HG02759 (cell line): ENCODE measurements at regions not wholly inside any gene's neighbourhood (a gene's known extent, or its start where the extent isn't known, plus 50 kb on each side); places are given as distances from the start of the nearest gene placed in this dataset.

ENCODE experiments used
- ATAC-seq: cut with Tn5 transposase; IDR thresholded peaks from one replicate; pipeline ENCODE4 v1.9.1; 2021; ENCODE audit warnings: mild to moderate bottlenecking, moderate library complexity; ENCODE audit not compliant: unreplicated experiment

DNA sequence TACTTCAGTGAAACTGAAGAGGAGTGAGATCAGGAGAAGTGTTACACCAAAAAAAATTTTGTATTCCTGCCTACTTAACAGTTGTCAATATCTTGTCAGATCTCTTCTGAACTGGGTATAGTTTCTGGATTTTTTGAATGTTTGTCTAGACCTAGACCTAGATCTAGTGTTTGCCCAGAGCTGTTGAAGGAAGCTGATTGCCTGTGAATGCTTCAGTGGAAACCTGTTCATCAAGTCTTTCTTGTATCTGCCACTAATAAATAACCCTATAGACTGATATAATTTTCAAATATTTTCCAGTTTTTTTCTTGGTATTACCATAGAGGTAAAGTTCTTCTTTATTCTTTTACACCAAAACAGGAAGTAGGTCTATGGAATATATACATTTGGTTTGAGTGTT lies 781.5 kb upstream of the FBXO33 start:
- ATAC-seq: no peak

DNA sequence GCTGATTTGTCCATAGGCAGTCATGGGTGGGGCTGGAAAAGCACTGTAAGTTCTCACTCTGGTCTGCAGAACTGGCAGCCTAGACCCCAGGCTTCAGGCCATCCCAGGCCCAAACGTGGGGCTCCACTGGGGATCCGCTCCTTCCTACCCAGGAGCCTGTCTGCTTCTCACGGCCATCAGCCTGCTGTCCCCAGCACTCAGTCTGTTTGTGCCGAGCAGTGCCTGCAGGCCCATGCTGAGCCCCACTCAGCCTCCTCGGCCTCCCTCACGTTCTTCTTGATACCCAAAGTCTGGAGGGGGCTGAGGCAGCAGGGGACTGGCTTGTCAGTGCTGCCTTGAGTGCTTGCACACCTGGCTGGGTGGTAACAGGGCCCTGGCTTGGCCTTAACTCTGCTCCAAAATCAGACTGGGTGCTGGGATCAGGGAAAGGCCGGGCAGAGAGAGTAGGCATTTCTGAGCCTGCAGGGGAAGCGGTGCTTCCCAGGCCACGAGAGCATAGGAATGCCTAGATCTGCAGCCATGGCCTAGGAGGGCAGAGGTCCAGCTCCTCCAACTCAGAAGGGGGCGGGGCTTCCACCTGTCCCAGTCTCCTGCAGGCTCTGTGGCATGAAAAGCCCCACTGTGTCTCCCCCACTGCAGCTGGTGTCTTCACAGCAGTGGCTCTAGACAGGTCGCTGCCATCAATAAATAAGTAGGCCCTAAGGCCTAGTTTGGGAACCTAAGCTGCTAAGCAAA lies 772.4 kb upstream of the FBXO33 start:
- ATAC-seq: no peak

DNA sequence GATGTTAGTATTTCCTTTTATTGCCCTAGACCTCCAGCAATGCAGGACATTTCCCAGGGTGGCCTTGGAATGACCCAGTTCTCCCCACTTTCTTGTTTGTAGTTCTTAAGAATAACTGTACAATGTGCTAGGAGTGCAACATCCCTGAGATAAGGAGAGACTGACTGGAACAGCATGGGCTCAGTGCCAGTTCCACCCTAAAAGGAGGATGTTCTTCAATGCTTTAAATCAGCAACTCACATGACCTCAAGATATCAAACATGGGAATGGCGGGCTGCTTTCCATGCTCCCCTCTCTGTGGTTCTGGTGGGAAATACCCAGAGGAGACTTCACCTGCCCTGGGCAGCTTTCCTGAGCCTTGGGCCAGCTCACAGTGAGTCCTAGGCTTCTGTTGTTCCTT lies 766.9 kb upstream of the FBXO33 start:
- no peak for ATAC-seq

DNA sequence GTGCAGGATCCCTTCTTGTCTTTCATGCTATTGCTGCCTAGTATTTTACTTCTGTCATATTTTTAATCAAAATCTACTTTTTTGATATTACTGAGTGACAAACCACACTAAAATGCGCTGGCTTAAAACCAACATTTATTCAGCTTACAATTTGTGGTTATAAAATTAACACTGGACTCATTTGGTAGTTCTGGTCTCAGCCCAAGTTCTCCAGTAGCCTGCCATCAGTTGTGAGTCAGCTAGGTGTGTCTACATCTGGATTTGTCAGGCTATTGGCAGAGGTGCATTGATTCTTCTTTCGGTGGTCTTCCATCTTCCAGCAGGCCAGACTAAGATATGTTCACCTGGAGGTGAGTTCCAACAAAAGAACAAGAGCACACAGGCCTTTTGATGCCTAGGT lies 765.1 kb upstream of the FBXO33 start:
- no peak for ATAC-seq

DNA sequence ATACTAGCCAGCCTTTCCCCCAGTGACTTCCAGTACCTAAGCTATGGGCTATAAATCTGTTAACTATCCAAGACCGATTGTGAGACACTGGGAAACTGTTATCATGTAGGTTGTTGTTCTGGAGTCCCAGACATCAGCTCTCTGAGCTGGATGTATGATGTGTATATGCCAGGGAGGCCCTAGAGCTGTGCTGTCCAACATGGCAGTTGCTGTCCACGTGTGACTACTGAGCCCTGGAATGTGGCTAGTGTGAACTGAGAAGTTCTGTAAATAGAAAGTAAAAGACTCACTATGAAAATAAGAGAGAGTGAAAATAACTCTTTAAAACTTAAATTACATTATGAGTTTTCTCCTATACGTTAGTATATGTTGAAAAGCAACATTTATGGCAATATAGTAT lies 755.8 kb upstream of the FBXO33 start:
- no peak for ATAC-seq

DNA sequence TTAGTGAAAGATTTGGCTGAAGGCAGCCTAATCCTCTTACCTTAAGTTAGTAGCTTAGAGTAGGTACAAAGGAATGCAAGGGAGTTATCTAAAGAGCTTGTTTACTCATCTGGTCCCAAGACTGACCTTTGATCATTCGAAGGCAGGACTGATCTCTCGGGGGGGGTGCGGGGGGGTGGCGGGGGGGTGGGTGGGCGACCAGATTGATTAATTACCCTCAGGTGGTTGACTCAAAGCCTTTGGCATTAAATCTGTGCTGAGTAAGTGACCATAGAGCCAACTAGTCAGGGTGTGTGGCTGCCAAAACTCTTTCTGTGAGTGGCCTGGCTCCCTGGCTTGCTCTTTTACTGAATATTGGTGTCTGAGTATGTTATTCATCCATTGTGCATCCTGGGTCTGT lies 731.9 kb upstream of the FBXO33 start:
- no peak for ATAC-seq

DNA sequence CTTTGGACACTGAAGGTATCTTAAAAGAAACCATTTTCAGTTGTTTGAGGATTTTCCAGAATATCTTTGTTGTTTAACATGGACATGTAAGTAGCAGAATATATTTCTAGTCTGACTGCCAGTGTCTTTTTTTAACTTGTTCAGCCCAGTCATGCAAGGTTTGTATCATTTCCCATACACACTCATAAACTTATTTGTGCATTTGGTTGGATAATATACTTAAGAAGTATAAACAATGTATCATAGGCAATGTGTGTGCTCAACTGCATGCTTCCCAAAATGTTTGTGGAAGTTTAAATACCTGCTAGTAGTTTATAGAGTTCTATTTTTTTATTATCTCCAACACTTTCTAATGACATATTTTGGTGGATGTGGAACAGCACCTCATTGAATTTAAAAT lies 707.4 kb upstream of the FBXO33 start:
- no peak for ATAC-seq

DNA sequence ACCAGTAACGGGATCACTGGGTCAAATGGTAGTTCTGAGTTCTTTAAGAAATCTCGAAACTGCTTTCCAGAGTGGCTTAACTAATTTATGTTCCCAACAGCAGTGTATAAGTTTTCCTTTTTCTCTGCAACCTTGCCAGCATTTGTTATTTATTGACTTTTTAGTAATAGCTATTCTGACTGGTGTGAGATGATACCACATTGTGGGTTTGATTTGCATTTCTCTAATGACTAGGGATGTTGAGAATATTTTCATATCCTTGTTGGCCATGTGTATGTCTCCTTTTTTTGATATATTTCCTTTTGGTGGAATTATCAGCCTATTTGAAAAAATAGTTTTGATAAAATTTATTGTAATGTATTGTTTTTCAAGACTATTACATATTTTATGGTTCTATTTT lies 701.2 kb upstream of the FBXO33 start:
- no peak for ATAC-seq

DNA sequence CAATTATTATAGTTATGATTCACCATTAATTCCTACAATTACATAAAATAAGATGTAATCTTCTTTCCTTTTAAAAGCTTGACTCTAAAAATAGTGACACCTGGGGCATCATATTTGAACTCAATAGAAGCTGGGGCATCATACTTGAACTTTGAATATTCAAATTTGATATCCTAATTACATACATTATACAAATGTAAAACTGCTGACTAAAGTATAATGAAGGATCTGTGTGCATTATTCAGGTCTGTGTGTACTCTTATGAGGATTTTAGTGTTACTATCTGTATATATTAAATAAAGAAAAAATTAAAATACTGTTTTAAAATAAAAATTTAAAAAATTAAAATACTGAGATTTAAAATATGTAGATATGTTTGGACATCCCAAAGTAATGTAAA lies 696.9 kb upstream of the FBXO33 start:
- no peak for ATAC-seq

DNA sequence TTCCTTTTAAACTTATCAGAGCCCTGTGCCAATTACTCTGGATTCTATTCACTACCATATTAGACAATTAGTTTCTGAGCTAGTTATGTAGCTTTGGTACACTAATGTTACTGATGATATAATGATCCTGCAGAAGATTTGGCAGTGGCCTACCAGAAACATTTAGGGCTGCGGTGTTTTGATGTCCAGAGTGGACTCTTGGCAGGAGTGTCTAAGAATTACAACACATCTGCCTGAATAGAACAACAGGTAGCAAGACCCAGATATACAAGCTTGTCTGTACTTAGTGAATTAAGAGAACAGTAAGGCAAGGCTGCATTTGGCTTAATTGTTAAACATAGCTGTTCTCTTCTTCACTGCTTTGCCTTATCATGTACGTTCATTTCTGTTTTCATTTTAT lies 691.6 kb upstream of the FBXO33 start:
- ATAC-seq: no peak

DNA sequence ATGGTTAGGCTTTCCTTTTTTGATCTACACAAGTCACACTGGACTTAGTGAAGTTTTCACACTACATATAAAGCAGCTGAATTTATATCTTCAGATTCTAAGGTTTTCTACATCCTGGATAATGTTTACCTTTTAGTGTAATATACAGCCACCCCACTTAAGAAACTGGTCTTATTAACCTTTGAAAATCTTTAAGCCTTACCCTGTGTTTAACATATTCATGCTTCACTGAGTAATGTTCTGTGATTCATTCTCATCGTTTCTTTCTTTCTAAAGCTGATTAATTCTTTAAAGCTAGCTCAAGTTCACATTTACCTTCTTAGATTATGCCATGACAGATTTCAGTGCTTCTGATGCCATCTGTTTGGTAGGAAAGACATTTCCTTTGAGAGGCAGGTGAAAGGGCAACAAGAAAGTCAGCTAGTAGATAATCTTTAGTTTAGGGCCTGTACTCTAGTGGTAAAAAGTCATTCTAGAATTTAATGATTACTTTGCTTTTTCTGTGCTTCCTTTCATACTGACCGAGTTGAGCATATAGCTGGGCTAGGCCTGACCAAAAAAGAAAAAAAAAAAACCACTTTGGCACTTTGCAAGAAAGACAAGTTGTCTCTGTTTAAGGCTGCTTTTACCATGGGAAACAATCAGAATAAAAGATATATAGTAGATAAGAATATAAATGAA lies 690.9 kb upstream of the FBXO33 start:
- peak; percentile 61 for ATAC-seq

DNA sequence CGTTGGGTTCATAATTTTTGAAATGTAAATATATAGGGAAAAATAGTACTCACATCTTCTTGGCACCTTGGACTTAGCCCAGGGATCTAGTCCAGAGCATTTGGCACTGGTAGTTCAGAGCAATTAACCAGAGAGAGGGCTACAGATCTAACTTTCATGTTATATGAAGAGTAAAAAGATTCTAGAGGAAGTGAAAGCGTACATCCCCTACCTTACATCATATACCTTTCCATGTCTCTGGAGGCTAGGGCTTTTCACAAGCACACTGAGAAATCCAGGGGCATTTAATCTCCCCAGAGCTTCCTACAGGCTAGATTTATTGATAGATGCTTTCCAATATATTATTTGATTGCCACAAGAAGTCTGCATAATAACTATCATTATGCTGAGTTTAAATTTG lies 687.5 kb upstream of the FBXO33 start:
- peak; percentile 59 for ATAC-seq

DNA sequence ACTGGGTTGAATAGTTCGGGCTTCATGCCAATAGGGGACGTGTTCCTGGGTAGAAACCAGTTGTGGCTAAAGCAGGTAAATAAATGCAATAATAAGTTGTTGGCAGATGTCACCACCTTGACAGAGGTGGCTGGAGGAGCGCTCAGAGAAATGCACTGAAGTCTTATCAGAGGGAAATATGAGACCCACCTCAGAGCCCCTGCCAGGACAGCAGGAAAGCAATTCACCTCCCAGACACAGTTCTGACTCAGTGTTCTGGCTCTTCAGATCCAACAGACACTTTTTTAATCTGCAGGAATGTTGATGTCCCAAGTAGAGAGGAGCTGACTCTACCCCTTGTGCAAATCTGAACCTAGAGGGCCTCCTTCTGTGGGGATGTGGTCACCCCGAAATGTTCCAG lies 687.1 kb upstream of the FBXO33 start:
- peak; percentile 32 for ATAC-seq

DNA sequence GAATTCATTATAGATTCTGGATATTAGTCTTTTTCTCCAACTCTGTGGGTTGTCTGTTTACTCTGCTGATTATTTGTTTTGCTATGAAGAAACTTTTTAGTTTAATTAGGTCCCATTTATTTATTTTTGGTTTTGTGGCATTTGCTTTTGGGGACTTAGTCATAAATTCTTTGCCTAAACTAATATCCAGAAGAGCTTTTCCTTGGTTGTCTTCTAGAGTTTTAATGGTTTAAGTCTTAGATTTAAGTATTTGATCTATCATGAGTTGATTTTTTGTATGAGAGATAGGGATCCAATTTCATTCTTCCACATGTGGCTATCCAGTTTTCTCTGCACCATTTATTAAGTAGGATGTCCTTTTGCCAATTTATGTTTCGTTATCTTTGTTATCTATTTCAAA lies 683.4 kb upstream of the FBXO33 start:
- ATAC-seq: no peak

DNA sequence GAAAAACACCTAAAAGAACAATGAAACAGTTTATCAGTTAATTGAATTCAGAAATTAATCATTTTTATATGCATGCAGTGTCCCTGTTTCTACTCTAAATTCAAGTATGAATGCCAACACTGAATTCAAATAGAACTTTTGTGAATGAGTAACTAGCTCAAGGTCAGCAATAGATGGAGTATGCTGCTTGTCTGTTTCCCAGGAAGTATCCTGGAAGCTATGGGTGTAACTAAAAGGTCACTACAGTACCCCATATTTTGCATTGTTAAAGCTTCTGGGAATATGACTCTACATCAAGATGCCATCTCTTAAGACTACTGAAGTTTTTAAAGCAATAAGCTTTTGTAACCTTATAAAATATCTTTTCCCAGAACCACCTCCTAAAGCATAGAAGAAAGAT lies 681.4 kb upstream of the FBXO33 start:
- ATAC-seq: no peak

DNA sequence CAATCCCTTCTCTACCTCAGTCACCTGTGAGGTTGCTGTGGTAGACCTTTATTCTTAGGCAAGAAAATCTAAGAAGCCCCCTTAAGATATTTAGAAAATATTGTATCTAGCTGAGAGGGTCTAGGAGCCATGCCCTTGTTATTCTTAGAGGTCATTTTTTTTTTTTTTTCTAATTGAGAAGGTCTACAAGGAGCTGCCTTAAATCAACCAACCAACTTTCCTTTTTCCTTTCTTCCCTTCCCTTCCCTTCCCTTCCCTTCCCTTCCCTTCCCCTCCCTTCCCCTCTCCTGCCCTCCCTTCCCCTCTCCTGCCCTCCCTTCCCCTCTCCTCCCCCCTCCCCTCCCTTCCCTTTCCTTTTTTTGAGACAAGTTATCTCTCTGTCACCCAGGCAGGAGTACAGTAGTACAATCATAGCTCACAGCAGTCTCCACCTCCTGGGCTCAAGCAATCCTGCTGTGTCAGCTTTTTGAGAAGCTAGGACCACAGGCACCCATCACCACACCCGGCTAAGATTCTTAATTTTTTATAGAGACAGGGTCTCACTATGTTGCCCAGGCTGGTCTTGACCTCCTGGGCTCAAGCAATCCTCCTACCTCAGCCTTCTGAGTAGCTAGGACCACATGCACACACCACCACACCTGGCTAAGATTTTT lies 668.4 kb upstream of the FBXO33 start:
- no peak for ATAC-seq

DNA sequence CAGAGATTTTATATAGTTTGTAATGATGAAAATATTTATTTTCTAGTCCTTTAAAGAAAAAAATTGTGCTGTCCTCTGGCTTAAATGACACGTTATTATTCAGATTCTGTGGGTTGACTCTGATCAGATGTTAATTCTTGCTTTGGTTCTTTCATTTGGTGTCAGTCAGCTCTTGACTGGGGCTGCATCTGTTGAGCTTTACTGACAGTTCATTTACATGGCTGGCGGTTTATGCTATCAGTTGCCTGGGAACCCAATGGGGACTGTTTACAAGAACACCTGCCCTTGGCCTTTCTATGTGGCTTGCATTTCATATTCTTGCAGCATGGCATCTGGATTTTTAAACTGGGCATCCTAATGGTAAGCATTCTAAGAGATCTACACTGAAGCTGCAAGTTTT lies 667.1 kb upstream of the FBXO33 start:
- ATAC-seq: no peak

DNA sequence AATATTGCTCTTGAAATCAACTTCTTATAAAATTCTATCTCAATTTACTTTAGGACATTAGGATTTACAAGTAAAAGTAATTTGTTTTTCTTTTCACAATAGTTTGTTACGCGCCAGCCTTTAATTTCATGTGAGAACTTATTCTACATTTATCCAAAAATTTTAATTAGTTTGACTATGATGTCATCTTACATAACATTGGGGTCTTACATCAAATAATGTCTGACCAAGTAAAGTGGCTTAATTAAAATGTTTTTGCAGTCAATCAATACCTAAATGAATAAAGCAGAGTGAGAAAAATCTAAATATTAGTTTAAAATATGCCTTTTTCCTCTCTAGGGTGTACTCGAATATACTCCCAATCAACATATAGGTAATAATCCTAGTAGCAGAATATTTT lies 666.2 kb upstream of the FBXO33 start:
- no peak for ATAC-seq

DNA sequence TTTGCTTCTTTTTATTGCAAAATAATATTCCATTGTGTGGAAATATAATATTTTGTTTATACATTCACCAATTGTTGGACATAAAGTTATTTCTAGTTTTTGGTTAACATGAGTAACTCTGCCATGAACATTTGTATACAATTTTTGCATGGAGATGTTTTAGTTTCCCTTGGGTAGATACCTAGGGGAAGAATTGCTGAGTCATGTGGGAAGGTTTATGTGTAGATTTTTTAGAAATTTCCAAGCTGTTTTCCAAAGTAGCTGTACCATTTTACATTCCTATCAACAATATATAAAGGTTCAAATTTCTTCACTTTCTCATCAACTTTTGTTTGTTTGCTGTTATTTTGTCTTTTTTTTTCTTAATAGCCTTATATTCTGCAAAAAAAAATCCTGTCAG lies 664.7 kb upstream of the FBXO33 start:
- no peak for ATAC-seq

DNA sequence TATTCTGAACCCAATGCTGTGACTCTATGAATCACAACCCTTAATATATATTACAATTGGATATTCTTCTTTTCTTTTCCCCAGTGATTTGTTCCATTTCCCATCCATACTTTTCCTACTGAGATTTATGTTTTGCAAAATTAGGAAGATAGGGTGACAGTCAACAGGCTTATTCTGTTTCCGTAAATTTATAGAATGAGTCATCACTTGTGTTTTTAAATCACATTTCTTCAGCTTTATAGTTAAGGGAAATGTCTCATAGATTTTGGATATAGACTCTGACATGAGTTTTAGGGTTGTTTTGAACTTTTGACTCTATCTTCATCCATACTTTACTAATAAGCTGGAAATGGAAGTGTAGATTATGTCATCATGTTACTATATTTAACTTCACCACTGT lies 661.6 kb upstream of the FBXO33 start:
- no peak for ATAC-seq

DNA sequence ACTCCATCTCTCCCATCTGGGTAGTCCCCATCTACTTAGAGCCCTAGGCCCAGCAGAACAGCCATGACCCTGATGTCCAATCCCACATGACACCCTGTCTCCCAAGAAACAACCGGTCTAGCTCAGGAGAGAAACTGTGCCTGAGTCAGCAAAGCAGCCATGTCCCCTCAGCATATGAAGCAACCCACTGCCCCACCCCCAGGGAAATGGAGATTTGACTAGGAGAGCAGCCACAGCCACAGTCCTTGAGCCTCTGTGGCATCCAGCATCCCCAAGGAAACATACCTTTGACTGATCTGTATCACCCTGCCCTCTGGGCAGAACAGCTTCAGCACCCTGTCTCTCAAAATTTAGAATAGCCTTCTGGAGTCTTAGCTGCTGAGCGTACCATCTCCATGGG lies 641.9 kb upstream of the FBXO33 start:
- no peak for ATAC-seq

DNA sequence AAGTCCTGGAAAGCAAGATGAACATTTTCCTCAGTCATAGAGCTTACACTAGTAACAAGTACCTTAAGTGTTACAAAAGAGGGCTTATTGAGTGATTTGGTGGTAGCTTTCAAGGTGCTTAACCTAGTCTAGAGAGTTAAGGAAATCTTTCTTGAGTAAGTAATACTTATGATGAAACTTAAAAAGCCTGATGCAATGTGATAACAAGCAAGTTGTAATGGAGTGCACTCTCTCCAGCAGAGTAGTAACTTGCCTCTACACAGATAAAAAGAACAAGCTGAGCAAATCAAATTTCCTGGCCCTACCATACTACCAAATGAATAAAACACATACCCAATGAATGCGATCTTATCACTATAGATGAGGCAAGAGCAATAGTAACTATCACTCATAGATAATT lies 639.9 kb upstream of the FBXO33 start:
- ATAC-seq: no peak
